Stimulated activated CD4-positive, alpha-beta T cell treated with anti-CD3 and anti-CD28 coated beads, Interleukin-4, amount 100 ng/mL, for 48 hours (primary cell): ENCODE measurements at regions not wholly inside any gene's neighbourhood (a gene's known extent, or its start where the extent isn't known, plus 50 kb on each side); places are given as distances from the start of the nearest gene placed in this dataset.
A peak's percentile ranks its signal among the peaks of the same experiment; 100 is the strongest.
"Not testable (repeated sequence)": the region's sequence is repeated elsewhere in the genome, so short reads cannot be mapped to it uniquely, and the experiment has no call there.

Experiments used
- DNase-seq, 2 donors: peaks; one replicate each; pipeline ENCODE4 v3.0.0-alpha.2; 2020; ENCODE audit warnings: low read depth in 2 of 2

DNA sequence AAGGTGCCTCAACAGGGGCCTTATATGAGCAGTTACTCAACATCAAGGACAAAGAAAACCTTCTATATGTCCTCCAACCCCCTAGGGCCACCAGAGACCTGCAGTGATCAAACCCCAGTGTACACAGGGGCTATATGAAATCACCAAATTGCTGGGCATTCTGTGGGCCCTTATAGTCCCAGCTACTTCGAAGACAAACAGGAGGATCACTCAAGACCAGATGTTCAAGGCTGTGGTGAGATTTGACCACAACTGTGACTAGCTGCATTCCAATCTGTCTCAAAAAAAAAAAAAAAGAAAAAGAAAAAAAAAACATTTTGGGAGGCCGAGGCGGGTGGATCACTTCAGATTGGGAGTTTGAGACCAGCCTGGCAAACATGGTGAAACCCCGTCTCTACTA is 51.0 kb upstream of the PRB2 start:
- DNase-seq, result no peak

DNA sequence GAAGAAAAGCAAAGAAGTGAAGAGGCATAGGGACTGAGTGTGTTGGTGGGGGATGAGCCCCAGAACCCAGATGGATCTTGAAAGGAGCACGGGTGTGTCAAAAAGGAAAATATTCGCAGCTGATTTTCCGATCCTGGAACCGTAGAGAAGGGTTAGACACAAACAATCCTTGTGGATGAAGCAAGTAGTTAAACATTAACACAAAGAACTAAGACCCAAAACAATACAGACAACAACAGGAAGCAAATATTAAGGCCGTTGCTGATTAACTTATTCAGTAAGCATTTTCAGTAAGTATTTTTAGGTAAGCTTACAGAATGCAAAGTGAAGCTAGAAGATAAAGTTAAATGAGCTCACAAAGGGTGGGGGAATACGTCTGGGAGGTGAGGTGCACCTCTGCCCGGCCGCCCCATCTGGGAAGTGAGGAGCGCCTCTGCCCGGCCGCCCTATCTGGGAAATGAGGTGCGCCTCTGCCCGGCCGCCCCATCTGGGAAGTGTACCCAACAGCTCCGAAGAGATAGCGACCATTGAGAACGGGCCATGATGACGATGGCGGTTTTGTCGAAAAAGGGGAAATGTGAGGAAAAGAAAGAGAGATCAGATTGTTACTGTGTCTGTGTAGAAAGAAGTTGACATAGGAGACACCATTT is 62.8 kb upstream of the PRB2 start:
- no peak for DNase-seq

DNA sequence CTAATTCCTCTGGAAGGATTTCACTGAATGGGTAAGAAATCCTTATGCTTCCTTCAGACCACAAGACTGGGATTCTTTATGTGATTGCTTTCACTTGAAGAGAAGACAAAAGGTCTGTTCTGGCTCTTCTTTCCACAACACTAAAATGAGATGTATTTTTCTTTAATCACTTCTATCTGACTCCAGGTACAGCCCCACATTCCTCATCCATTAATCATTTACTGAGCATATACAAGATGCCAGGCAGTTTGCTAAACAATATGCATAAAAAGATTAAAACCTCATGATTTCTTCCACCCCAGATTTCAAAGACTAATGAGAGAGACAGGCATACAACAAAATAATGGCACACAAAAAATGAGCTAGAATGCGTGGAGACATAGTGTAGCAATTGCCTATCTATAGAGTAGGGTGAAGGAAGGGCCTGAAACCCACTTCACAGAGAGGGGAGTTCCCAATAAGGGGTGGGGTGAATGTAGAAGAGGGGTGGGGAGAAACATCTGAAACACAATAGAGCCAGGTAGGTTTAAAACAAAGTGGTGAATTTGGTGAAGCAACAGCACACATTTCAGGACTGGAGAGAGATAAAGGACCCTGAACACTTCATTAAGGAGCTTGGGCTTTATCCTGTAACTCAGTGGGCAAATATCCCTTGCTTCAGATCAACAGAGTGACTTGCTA is 65.1 kb upstream of the PRB2 start:
- DNase-seq, result no peak

DNA sequence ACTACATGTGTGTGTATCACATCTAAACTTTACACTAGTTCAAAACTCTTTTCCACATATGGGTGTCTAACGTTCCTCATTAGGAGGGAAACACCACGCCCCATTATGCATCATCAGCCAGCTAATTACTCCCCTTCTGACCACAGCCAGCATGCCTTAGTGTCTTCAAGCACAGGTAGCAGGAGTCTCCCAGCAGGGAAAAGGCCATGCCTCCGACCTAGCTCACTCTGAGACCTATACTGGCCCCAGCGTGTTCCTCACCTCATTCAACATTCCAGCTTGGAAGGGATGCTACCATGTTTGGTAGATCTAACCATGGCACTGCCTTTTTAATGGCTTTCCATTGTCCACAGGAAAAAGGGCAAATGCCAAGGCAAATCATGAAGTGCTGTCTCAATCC is 66.1 kb upstream of the PRB2 start:
- DNase-seq, result no peak

DNA sequence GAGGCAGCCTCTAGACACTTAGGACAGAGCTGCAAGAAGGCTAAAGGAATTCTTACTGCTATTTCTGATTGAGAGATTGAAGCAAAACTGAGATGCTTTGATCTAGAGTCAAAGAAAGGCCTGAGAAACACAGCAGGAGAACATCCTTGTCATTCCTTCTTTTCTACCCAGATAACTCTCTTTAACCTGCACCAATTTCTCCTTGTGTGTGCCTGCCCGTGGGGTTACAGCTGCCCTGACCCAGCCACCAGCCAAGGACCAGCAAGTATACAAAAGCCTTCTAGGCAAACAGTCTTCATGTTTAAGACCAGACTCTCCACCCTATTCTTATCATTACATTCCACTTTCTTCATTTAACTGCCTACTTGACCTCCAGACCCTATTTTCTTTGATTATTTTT is 81.7 kb upstream of the PRB2 start:
- DNase-seq, result no peak

DNA sequence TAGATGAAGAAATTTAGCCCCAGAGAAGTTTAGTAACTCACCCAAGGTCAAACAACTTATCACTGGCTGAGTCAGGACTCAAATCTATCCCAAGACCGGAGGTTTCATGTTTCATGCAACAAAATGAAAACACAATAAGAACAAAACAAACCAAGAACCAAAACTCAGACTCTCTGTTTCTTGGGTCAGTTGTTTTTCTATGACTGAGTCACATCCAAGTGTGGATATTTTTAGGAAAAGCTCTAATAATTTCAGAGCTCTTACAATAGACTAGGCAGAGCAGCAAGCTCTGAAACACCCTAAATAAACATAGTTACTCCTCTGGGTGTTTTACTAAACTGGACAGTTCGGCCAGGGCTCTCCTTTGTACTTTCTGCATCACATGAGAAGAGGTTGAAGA is 87.6 kb upstream of the PRB2 start:
- DNase-seq, result no peak

- DNase-seq, result peak; percentile 64 to 67
These were observed 91.5 kb upstream of the PRB2 start for GRCh38 chr12:11486623-11487444.

DNA sequence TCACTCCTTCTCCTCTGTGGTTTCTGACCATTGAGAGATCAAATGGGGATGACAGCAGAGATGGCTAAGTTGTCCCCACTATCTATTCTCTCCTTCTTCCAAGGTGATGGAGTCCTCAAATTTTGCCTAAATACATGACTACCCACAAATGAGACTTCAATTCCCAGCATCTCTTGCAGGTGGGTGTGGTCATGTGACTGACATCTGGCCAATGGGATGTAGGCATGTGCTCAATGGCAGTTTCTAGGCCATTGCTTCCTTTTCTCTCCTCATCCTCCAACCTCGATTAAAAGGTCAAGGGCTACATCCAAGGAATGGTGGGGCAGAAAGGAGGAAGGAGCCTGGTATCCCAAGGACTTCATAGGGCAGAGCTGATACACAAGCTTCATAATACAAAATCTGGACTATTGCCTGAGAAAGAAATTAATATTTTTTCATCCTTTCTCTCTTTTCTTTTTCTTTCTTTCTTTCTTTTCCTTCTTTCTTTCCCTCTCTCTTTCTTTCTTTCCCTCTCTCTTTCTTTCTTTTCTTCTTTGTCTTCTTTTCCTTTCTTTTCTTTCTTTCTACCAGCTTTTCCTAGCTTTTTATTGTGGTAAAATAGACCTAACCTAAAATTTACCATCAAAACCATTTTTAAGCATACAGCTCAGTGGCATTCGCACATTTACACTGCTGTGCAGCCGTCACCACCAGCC is 100.9 kb upstream of the PRB2 start:
- no peak for DNase-seq

DNA sequence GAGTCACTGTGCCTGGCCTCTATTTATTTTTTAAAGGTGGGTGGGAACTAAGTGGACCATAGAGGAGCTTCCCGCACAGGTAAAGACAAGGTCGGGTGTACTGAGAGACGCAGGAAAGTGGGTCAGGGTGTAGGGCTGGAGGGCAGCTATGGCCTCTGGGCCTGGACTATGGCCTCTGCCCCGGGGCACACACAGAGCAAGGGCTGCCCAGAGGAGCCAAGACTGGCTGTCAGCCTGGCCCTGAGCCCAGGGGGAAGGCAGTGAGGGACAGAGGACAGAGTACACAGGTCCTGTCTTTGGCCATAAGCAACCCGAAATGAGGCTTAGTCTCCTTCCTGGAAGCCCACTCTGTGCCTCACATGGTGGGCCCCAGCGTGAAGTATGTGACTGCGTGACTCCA is 102.1 kb upstream of the PRB2 start:
- no peak for DNase-seq

GRCh38 chr12:11497995-11498394 is 102.6 kb upstream of the PRB2 start:
- no peak for DNase-seq

- not testable (repeated sequence) for DNase-seq
These were observed 103.2 kb upstream of the PRB2 start for GRCh38 chr12:11498574-11498973.

- DNase-seq, result no peak
These were observed 104.4 kb upstream of the PRB2 start for GRCh38 chr12:11499806-11500187.

DNA sequence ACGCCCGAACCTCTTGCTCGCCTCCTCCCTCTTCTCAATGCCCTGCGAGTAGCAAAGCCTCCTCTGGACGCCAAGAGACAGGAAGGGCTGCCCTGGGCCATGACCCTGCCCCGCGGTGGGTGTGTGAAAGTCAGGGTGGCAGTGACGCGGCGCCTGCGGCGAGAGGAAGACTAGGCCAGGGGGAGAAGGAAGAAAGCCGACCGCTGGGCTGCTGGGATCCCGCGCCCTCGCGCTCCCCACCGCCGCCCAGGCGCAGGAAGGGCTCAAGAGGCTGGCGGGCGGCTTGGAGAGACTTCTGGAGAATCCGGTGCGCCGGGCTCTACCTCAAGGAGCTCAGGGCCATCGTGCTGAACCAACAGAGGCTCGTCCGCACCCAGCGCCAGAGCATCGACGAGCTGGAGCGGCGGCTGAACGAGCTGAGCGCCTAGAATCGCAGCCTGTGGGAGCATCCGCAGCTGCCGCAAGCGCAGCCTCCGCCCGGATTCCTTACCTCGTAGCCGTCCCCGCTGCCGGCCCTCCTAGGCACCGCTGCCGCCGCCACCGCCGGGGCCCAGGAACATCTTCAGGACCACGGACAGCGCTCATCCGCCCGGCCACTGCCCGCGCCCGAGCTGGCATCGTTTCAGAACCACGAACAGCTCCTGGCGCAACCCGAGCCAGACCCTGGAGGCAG is 105.0 kb upstream of the PRB2 start:
- peak; percentile 68 to 86 for DNase-seq

GRCh38 chr12:11500861-11501230 is 105.5 kb upstream of the PRB2 start:
- no peak for DNase-seq

DNA sequence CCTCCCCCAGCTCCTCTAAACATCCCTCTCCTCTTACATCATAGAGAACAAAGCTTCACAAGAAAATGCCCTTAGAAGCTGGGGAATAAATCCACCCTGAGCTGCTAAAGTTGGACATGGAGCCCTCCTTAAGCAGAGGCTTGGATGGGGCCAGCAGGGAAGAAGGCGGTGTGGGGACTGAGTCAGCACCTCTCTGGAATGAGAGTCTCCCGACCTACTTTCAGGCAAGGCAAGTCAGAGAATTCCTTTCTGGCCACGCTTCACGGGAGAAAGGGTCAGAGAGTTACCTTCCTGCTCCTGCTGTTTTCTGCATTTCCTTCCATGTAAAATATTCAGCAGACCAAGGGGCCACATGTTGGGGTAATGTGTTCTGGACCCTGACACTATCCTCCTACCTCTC is 113.3 kb upstream of the PRB2 start:
- no peak for DNase-seq

GRCh38 chr12:11509326-11509725 is 114.0 kb upstream of the PRB2 start:
- no peak for DNase-seq

DNA sequence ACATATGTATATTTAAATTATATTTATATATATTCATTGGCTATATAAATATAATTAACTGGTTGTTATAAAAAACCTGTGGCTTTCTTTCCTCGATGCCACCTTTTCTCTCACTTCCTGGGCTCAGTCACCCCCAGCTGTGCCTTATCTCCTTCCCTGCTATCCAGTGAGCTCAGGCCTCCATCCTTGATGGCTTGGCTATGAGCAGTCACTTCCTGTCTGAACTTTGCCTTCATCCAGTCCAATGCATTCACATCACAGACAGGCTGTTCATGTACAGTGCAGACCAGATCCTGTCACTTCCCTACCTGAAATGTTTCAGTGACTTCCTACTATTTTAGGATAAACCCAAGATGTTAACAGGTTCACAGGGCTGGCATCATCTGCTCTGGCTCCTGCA is 115.3 kb upstream of the PRB2 start:
- DNase-seq, result no peak

GRCh38 chr12:11513288-11513687 is 117.9 kb upstream of the PRB2 start:
- DNase-seq, result no peak

DNA sequence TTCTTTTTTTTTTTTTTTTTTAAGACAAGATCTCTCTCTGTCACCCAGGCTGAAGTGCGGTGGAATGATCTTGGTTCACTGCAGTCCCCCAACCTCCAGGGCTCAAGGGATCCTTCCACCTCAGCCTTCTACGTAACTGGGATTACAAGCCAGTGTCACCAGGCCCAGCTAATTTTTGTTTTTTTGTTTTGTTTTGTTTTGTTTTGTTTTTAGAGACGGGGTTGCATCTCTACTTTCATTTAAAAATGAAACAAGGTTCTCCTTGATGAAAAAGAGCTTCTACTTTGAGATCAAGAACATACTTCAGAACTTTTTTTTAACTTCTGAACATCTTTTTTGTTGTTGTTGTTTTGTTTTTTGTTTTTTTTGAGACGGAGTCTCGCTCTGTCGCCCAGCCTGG is 121.7 kb upstream of the PRB2 start:
- DNase-seq, result no peak

- DNase-seq, result no peak
These were observed 125.0 kb upstream of the ETV6 start for GRCh38 chr12:11524446-11524845.

DNA sequence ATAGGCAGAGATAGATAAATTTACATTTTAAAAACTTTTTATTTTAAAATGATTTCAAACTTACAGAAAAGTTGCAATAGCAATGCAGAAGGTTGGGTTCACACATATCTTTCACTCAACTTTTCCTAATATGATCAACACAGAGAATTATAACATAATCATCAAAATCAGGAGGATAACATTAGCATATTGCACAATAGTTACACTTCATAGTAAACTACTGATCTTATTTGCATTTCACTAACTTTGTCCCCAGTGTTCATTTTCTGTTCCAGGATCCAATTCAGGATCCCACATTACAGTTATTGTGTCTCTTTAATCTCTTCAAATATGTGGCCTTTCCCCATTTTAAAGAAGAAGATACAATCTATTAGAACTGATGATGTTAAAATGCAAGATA is 115.4 kb upstream of the ETV6 start:
- DNase-seq, result no peak

DNA sequence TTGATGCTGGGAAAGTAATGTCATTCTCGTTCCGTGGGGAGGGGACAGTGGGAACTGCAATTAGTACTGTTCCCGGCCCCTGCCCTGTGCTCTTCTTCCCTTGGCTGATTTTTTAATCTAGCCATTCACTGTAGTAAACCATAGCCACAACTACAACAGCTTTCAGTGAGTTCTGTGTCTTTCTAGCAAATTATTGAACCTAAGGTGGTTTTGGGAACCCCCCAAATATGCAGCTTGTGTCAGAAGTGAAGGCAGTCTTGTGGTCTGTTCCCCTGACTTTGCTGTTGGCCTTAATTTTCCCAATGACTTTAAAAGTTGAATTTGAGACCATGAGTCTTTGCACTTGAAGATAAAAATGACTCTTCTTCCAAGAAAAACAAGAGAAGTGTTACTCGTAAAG is 114.3 kb upstream of the ETV6 start:
- no peak for DNase-seq
